Mucosa of descending colon (tissue), 3 donors: ENCODE measurements at regions not wholly inside any gene's neighbourhood (a gene's known extent, or its start where the extent isn't known, plus 50 kb on each side); places are given as distances from the start of the nearest gene placed in this dataset.

Experiments used
- ATAC-seq: fragments of 200-7000 bp; cut with Tn5 transposase; one replicate; pipeline ENCODE4 v1.9.1; 2020; ENCODE audit warnings: mild to moderate bottlenecking, moderate library complexity
- DNase-seq, 3 donors: peaks; one replicate each; pipeline ENCODE4 v3.0.0-alpha.2; 2020
- H3K36me3 ChIP-seq: fragments of 200-600 bp; one replicate; pipeline ENCODE4 v1.8.0; 2021; ENCODE audit warnings: low read depth, mild to moderate bottlenecking
- H3K4me1 ChIP-seq: fragments of 200-600 bp; one replicate; pipeline ENCODE4 v1.8.0; 2021; ENCODE audit warnings: low read depth, mild to moderate bottlenecking
- H3K4me3 ChIP-seq: fragments of 200-600 bp; one replicate; pipeline ENCODE4 v1.8.0; 2021; ENCODE audit warnings: mild to moderate bottlenecking
- H3K9me3 ChIP-seq: fragments of 200-600 bp; one replicate; pipeline ENCODE4 v1.8.0; 2021; ENCODE audit warnings: mild to moderate bottlenecking
- CTCF ChIP-seq: fragments of 200-600 bp; IDR thresholded peaks from one replicate; pipeline ENCODE4 v1.8.0; 2022; ENCODE audit warnings: antibody characterized with exemption, mild to moderate bottlenecking
- intact Hi-C, 2 donors: fragments of 100-400 bp; cut with DNase I in 1 of 2; cut with micrococcal nuclease in 1 of 2; formaldehyde crosslinking; loops; one replicate each; pipeline versions ENCODE4 v1.11.0 to v1.11.1; 2022; cut with DNase I, micrococcal nuclease
- donor health status: DM: no; HTN: no; CAD: no; lungs with moderate emphysema.
- donor health status: DM: no; HTN: no; CAD: no.
- donor health status: DM: no; HTN: yes; CAD: no.

- TF ChIP-seq CTCF: no peak
- peak; percentile 48 to 67 (median 58) for DNase-seq
- no peak overlapping the region for H3K4me3 ChIP-seq
- H3K36me3 ChIP-seq: no peaks in the 10 kb centered on the region
- intact Hi-C loops: loop anchor here in 1 of 2 donors (5.0 kb wide), 1 partner anchor 314 kb away; no protein-coding TSS in a partner anchor
- ATAC-seq: peak; percentile 91
- H3K4me1 ChIP-seq: peaks cover 11% of the 10 kb centered on the region
- no peaks in the 10 kb centered on the region for H3K9me3 ChIP-seq
Measured at GRCh38 chr14:31937730-31938346, 139.3 kb upstream of the ARHGAP5 start.

GRCh38 chr14:31939934-31940333 lies 137.2 kb upstream of the ARHGAP5 start:
- H3K9me3 ChIP-seq: no peaks in the 10 kb centered on the region
- ATAC-seq: no peak
- intact Hi-C loops: loop anchor here in 1 of 2 donors (5.0 to 10.0 kb wide), 2 partner anchors 135 to 312 kb away; partner anchors contain the start of gene ARHGAP5
- H3K36me3 ChIP-seq: no peaks in the 10 kb centered on the region
- peak in 1 of 3 donors; percentile 22 for DNase-seq
- H3K4me1 ChIP-seq: peaks cover 19% of the 10 kb centered on the region
- TF ChIP-seq CTCF: no peak
- no peak overlapping the region for H3K4me3 ChIP-seq

- H3K4me3 ChIP-seq: no peak overlapping the region
- H3K4me1 ChIP-seq: peaks cover 18% of the 10 kb centered on the region
- H3K36me3 ChIP-seq: no peaks in the 10 kb centered on the region
- intact Hi-C loops: loop anchor here in 1 of 2 donors (10.0 kb wide), 1 partner anchor 133 kb away; the partner anchor contains the start of gene ARHGAP5
- H3K9me3 ChIP-seq: no peaks in the 10 kb centered on the region
- DNase-seq (no peak), ATAC-seq (no peak)
- TF ChIP-seq CTCF: no peak
Measured at GRCh38 chr14:31941487-31941886, 135.6 kb upstream of the ARHGAP5 start.

- no peak for ATAC-seq
- intact Hi-C loops: loop anchor here in 1 of 2 donors (10.0 kb wide), 1 partner anchor 132 kb away; the partner anchor contains the start of gene ARHGAP5
- peaks cover 18% of the 10 kb centered on the region for H3K4me1 ChIP-seq
Measured at GRCh38 chr14:31942166-31942841, 134.8 kb upstream of the ARHGAP5 start.

GRCh38 chr14:31943217-31943799 lies 133.8 kb upstream of the ARHGAP5 start:
- Histone ChIP-seq H3K4me3 (no peak overlapping the region), H3K4me1 (peaks cover 18% of the 10 kb centered on the region), H3K36me3 (no peaks in the 10 kb centered on the region), H3K9me3 (no peaks in the 10 kb centered on the region)
- ATAC-seq (no peak), DNase-seq (no peak)
- TF ChIP-seq CTCF: no peak
- intact Hi-C loops: loop anchor here in 1 of 2 donors (10.0 kb wide), 1 partner anchor 131 kb away; the partner anchor contains the start of gene ARHGAP5

More at GRCh38 chr14:31942166-31942841, 134.8 kb upstream of the ARHGAP5 start:
- H3K9me3 ChIP-seq: no peaks in the 10 kb centered on the region
- H3K36me3 ChIP-seq: no peaks in the 10 kb centered on the region
- no peak for DNase-seq
- no peak for TF ChIP-seq CTCF
- H3K4me3 ChIP-seq: no peak overlapping the region
